H1 (cell line): ENCODE measurements at regions not wholly inside any gene's neighbourhood (a gene's known extent, or its start where the extent isn't known, plus 50 kb on each side); places are given as distances from the start of the nearest gene placed in this dataset.

ENCODE experiments used
- CTCF ChIA-PET: fragments of 300-600 bp; sonication (Branson Sonifier 250); formaldehyde crosslinking; loops from one replicate; lab custom pipeline; 2021; ENCODE audit not compliant: partially characterized antibody; lab: Charles Lee
- POLR2A ChIA-PET: fragments of 300-600 bp; sonication (Branson Sonifier 250); formaldehyde crosslinking; loops from one replicate; lab custom pipeline; 2021; ENCODE audit warnings: inconsistent platforms; ENCODE audit not compliant: partially characterized antibody; lab: Charles Lee
- DNase-seq, 2 experiments: peaks; one replicate each; pipeline versions ENCODE4 v3.0.0 to v3.0.0-alpha.2; 2010 to 2022; ENCODE audit warnings: low spot score in 2 of 2, low read depth in 1 of 2, mixed read lengths in 1 of 2
- FAIRE-seq: peaks from 2 replicates; lab custom pipeline; 2011; peaks lifted over from hg19 to GRCh38; lab: Jason Lieb, UNC
- H2AFZ ChIP-seq: 2 replicates; pipeline ENCODE4 v1.8.1; 2012; ENCODE audit warnings: low read length, inconsistent platforms
- H2AK5ac ChIP-seq: 2 replicates; pipeline ENCODE4 v1.6.1; 2013; ENCODE audit warnings: low read depth, low read length
- H2BK120ac ChIP-seq: replicated peaks from 2 replicates; pipeline ENCODE3; 2013; ENCODE audit warnings: low read depth, low read length, inconsistent platforms
- H2BK12ac ChIP-seq: 2 replicates; pipeline ENCODE4 v1.6.1; 2013; ENCODE audit warnings: low read depth, low read length
- H2BK15ac ChIP-seq: 2 replicates; pipeline ENCODE4 v1.6.1; 2013; ENCODE audit warnings: low read length
- H2BK20ac ChIP-seq: 2 replicates; pipeline ENCODE4 v1.6.1; 2013; ENCODE audit warnings: low read length
- H2BK5ac ChIP-seq: 2 replicates; pipeline ENCODE4 v1.6.1; 2013; ENCODE audit warnings: low read depth, low read length
- H3K14ac ChIP-seq: 2 replicates; pipeline ENCODE4 v1.6.1; 2013; ENCODE audit warnings: inconsistent platforms; ENCODE audit not compliant: insufficient read length
- H3K18ac ChIP-seq: 2 replicates; pipeline ENCODE4 v1.6.1; 2013; ENCODE audit warnings: low read length; ENCODE audit errors: extremely low read depth
- H3K23ac ChIP-seq: 2 replicates; pipeline ENCODE4 v1.6.1; 2013; ENCODE audit warnings: inconsistent platforms; ENCODE audit not compliant: insufficient read length
- H3K23me2 ChIP-seq: 2 replicates; pipeline ENCODE4 v1.6.1; 2013; ENCODE audit warnings: low read depth, low read length
- H3K27ac ChIP-seq: 2 replicates; pipeline ENCODE4 v1.6.1; 2011; ENCODE audit warnings: low read depth, low read length, inconsistent platforms
- H3K27me3 ChIP-seq, 4 experiments: replicated peaks in 1 of 4; 1 replicate in 1 of 4; 2 replicates in 3 of 4; pipeline versions ENCODE4 v1.6.1 to v1.8.1; 2011 to 2013; ENCODE audit warnings: low read length in 3 of 4, mild to moderate bottlenecking in 3 of 4, inconsistent platforms in 2 of 4, mixed read lengths in 2 of 4, moderate library complexity in 1 of 4; ENCODE audit not compliant: control insufficient read depth in 3 of 4, insufficient read depth in 3 of 4; ENCODE audit errors: extremely low read depth in 1 of 4
- H3K36me3 ChIP-seq, 4 experiments: 2 replicates each; pipeline versions ENCODE4 v1.6.1 to v1.8.1; 2011 to 2013; ENCODE audit warnings: mild to moderate bottlenecking in 4 of 4, low read length in 3 of 4, moderate library complexity in 2 of 4, control low read depth in 1 of 4, inconsistent platforms in 1 of 4; ENCODE audit not compliant: insufficient read depth in 4 of 4, control insufficient read depth in 2 of 4
- H3K4ac ChIP-seq: replicated peaks from 2 replicates; pipeline ENCODE3; 2013; ENCODE audit warnings: low read length, low read depth, mixed read lengths, inconsistent platforms; ENCODE audit not compliant: insufficient read length
- H3K4me1 ChIP-seq, 4 experiments: replicated peaks in 1 of 4; 1 replicate in 1 of 4; 2 replicates in 3 of 4; pipeline versions ENCODE4 v1.6.1 to v1.8.1; 2011 to 2013; ENCODE audit warnings: low read length in 3 of 4, inconsistent platforms in 2 of 4, mixed read lengths in 1 of 4; ENCODE audit not compliant: insufficient read depth in 4 of 4, control insufficient read depth in 3 of 4
- H3K4me2 ChIP-seq, 2 experiments: 2 replicates each; pipeline versions ENCODE4 v1.6.1 to v1.8.1; 2011 to 2013; ENCODE audit warnings: low read depth in 2 of 2, low read length in 2 of 2, control low read depth in 1 of 2, inconsistent platforms in 1 of 2, mild to moderate bottlenecking in 1 of 2; ENCODE audit not compliant: insufficient read depth in 1 of 2
- H3K4me3 ChIP-seq, 4 experiments: fragments of 200-600, 300-600 bp in 1 of 4; sonication (generic), shearing (Covaris generic), sonication (Bioruptor Twin) in 1 of 4; 2 replicates each; pipeline versions ENCODE4 v1.5.1 to v1.8.1; 2011 to 2016; ENCODE audit warnings: low read length in 4 of 4, low read depth in 3 of 4, control low read depth in 2 of 4, inconsistent platforms in 2 of 4, mild to moderate bottlenecking in 2 of 4, mixed read lengths in 1 of 4, moderate library complexity in 1 of 4; ENCODE audit not compliant: insufficient read depth in 2 of 4; ENCODE audit errors: extremely low read depth in 1 of 4
- H3K56ac ChIP-seq: replicated peaks from 2 replicates; pipeline ENCODE3; 2013; ENCODE audit warnings: low read depth, mild to moderate bottlenecking, mixed read lengths, low read length, inconsistent platforms; ENCODE audit not compliant: insufficient read length
- H3K79me1 ChIP-seq: 2 replicates; pipeline ENCODE4 v1.6.1; 2013; ENCODE audit warnings: low read depth, low read length, control low read depth
- H3K79me2 ChIP-seq, 2 experiments: 2 replicates each; pipeline versions ENCODE4 v1.6.1 to v1.8.1; 2012 to 2013; ENCODE audit warnings: low read length in 2 of 2, mild to moderate bottlenecking in 2 of 2, inconsistent platforms in 1 of 2; ENCODE audit not compliant: insufficient read depth in 2 of 2, control insufficient read depth in 1 of 2
- H3K9ac ChIP-seq, 4 experiments: replicated peaks in 1 of 4; 1 replicate in 1 of 4; 2 replicates in 3 of 4; pipeline versions ENCODE4 v1.6.1 to v1.8.1; 2011 to 2013; ENCODE audit warnings: low read depth in 3 of 4, low read length in 3 of 4, control low read depth in 2 of 4, mild to moderate bottlenecking in 2 of 4, moderate library complexity in 2 of 4, inconsistent platforms in 1 of 4; ENCODE audit errors: extremely low read depth in 1 of 4
- H3K9me3 ChIP-seq, 2 experiments: 2 replicates each; pipeline versions ENCODE4 v1.6.1 to v1.8.1; 2012 to 2013; ENCODE audit warnings: mild to moderate bottlenecking in 2 of 2, moderate library complexity in 2 of 2, control low read depth in 1 of 2, inconsistent platforms in 1 of 2, low read depth in 1 of 2, low read length in 1 of 2, mixed read lengths in 1 of 2; ENCODE audit not compliant: insufficient read depth in 2 of 2
- H4K20me1 ChIP-seq, 2 experiments: replicated peaks in 1 of 2; 2 replicates each; pipeline versions ENCODE3 to v1.8.1; 2011 to 2013; ENCODE audit warnings: inconsistent platforms in 2 of 2, low read length in 2 of 2, mild to moderate bottlenecking in 1 of 2; ENCODE audit not compliant: insufficient read depth in 2 of 2, control insufficient read depth in 1 of 2
- H4K5ac ChIP-seq: 2 replicates; pipeline ENCODE4 v1.6.1; 2013; ENCODE audit warnings: low read length, low read depth, mixed read lengths, inconsistent platforms; ENCODE audit not compliant: insufficient read length
- H4K8ac ChIP-seq: 2 replicates; pipeline ENCODE4 v1.8.0; 2013; ENCODE audit warnings: mild to moderate bottlenecking, moderate library complexity, low read length, inconsistent platforms; ENCODE audit not compliant: insufficient read depth; ENCODE audit errors: extremely low read depth
- H4K91ac ChIP-seq: replicated peaks from 2 replicates; pipeline ENCODE3; 2013; ENCODE audit warnings: low read length, mixed read lengths, inconsistent platforms; ENCODE audit not compliant: insufficient read length
- ASH2L ChIP-seq: fragments of 200-600, 300-600 bp; sonication (generic); IDR thresholded peaks from one replicate; pipeline ENCODE4 v1.7.1; 2017; ENCODE audit warnings: low read length
- CBX8 ChIP-seq: fragments of 300-800, 300-1000 bp; sonication (generic); IDR thresholded peaks from 2 replicates; pipeline ENCODE4 v1.7.1; 2016; ENCODE audit warnings: low read depth, low read length, borderline replicate concordance
- CEBPB ChIP-seq: IDR thresholded peaks from 2 replicates; pipeline ENCODE4 v1.6.1; 2012; ENCODE audit warnings: low read depth, low read length
- CTCF ChIP-seq, 3 experiments: IDR thresholded peaks; 1 replicate in 2 of 3; 2 replicates in 1 of 3; pipeline versions ENCODE4 v1.5.1 to v1.6.1; 2011; ENCODE audit warnings: low read length in 3 of 3, mild to moderate bottlenecking in 3 of 3, inconsistent platforms in 2 of 3, low read depth in 1 of 3, moderate library complexity in 1 of 3; ENCODE audit not compliant: insufficient read depth in 1 of 3; ENCODE audit errors: control extremely low read depth in 1 of 3
- E2F6 ChIP-seq: IDR thresholded peaks from 2 replicates; pipeline ENCODE4 v1.6.1; 2012; ENCODE audit warnings: inconsistent platforms
- EP300 ChIP-seq, 2 experiments: IDR thresholded peaks; 1 replicate in 1 of 2; 2 replicates in 1 of 2; pipeline ENCODE4 v1.6.1; 2011 to 2012; ENCODE audit warnings: low read depth in 2 of 2, low read length in 2 of 2, mild to moderate bottlenecking in 2 of 2, borderline replicate concordance in 1 of 2, inconsistent platforms in 1 of 2, moderate library complexity in 1 of 2
- GTF2F1 ChIP-seq: IDR thresholded peaks from 2 replicates; pipeline ENCODE4 v1.6.1; 2012; ENCODE audit warnings: low read depth, low read length, improper control_type of control experiment, borderline replicate concordance
- JUND ChIP-seq: IDR thresholded peaks from 2 replicates; pipeline ENCODE4 v1.6.1; 2011; ENCODE audit warnings: mild to moderate bottlenecking, improper control_type of control experiment, low read length
- MAFK ChIP-seq: IDR thresholded peaks from 2 replicates; pipeline ENCODE4 v1.6.1; 2012; ENCODE audit warnings: low read depth, mild to moderate bottlenecking, improper control_type of control experiment, low read length
- POU5F1 ChIP-seq: IDR thresholded peaks from 2 replicates; pipeline ENCODE4 v1.6.1; 2011; ENCODE audit warnings: low read depth, mild to moderate bottlenecking, low read length, moderate library complexity
- TAF1 ChIP-seq: IDR thresholded peaks from 2 replicates; pipeline ENCODE4 v1.6.1; 2011; ENCODE audit warnings: mild to moderate bottlenecking, low read depth, low read length
- TBP ChIP-seq: IDR thresholded peaks from 2 replicates; pipeline ENCODE4 v1.6.1; 2011; ENCODE audit warnings: low read depth, low read length, improper control_type of control experiment
- YY1 ChIP-seq: IDR thresholded peaks from 2 replicates; pipeline ENCODE4 v1.6.1; 2011; ENCODE audit warnings: low read depth, mild to moderate bottlenecking, low read length
- WGBS, 2 experiments: shearing (Covaris generic) in 1 of 2; methylation state at CpG; one replicate each; pipeline versions ENCODE4 v1.1.6 to v1.1.7; 2013 to 2015; ENCODE audit warnings: low lambda C conversion rate in 2 of 2, mixed read lengths in 2 of 2, inconsistent platforms in 1 of 2, low coverage in 1 of 2, missing lambda C conversion rate in 1 of 2; ENCODE audit not compliant: insufficient replicate concordance in 2 of 2, insufficient coverage in 1 of 2, insufficient read length in 1 of 2; ENCODE audit errors: extremely low coverage in 1 of 2, missing lambda C conversion rate in 1 of 2; 5-methylcytosine and 5-hydroxymethylcytosine counted together

- H4K91ac ChIP-seq: no peak overlapping the region
- TF ChIP-seq CEBPB (no peak), JUND (no peak), ASH2L (no peak), CBX8 (no peak), GTF2F1 (no peak), YY1 (no peak), TBP (no peak), EP300 (IDR thresholded peaks at IDR 0.05; ENCODE audit: borderline replicate concordance in 1 of 2, low read depth in 2 of 2, low read length in 2 of 2) (no peak), POU5F1 (no peak), MAFK (no peak), E2F6 (no peak), CTCF (IDR thresholded peaks at IDR 0.05; ENCODE audit: control extremely low read depth in 1 of 3, insufficient read depth in 1 of 3, low read depth in 1 of 3, low read length in 3 of 3) (no peak), TAF1 (no peak)
Measured at GRCh38 chr2:144127693-144128092, 392.2 kb downstream of the ZEB2 start.

More at GRCh38 chr2:144127693-144128092, 392.2 kb downstream of the ZEB2 start:
- H4K20me1 ChIP-seq: no peaks in the 10 kb centered on the region
- H3K4me1 ChIP-seq: no peaks in the 10 kb centered on the region
- no peak overlapping the region for H3K23ac ChIP-seq
- no peak overlapping the region for H2BK120ac ChIP-seq
- H3K79me1 ChIP-seq: no peaks in the 10 kb centered on the region
- H3K4me2 ChIP-seq: no peak overlapping the region
- H2AK5ac ChIP-seq: no peak overlapping the region
- H4K8ac ChIP-seq: no peak overlapping the region
- H3K27me3 ChIP-seq: no peaks in the 10 kb centered on the region
- H3K56ac ChIP-seq: no peak overlapping the region
- no peak overlapping the region for H3K18ac ChIP-seq
- no peak overlapping the region for H3K4ac ChIP-seq
- H2BK20ac ChIP-seq: no peak overlapping the region
- H3K23me2 ChIP-seq: no peaks in the 10 kb centered on the region
- 95% methylated on average over 2 of the region's 2 CpGs; no CpG with 5 or more reads in 1 of the 2 experiments for WGBS, 2 experiments
- POLR2A ChIA-PET: no interaction called here
- no peak overlapping the region for H4K5ac ChIP-seq
- H2BK15ac ChIP-seq: no peak overlapping the region
- FAIRE-seq: no peak
- CTCF ChIA-PET: no interaction called here
- H3K14ac ChIP-seq: no peak overlapping the region
- H3K4me3 ChIP-seq: no peak overlapping the region
- H3K9me3 ChIP-seq: no peaks in the 10 kb centered on the region
- no peak overlapping the region for H3K27ac ChIP-seq
- DNase-seq: no peak
- no peaks in the 10 kb centered on the region for H3K36me3 ChIP-seq
- H2BK12ac ChIP-seq: no peak overlapping the region
- no peak overlapping the region for H2BK5ac ChIP-seq
- no peak overlapping the region for H2AFZ ChIP-seq
- no peak overlapping the region for H3K9ac ChIP-seq
- no peaks in the 10 kb centered on the region for H3K79me2 ChIP-seq
